NB4 (cell line): ENCODE measurements at regions not wholly inside any gene's neighbourhood (a gene's known extent, or its start where the extent isn't known, plus 50 kb on each side); places are given as distances from the start of the nearest gene placed in this dataset.

Experiments
- DNase-seq: peaks from one replicate; pipeline ENCODE4 v3.0.0; 2010; ENCODE audit warnings: low read depth
- H3K4me3 ChIP-seq: one replicate; pipeline ENCODE4 v1.5.1; 2011; ENCODE audit warnings: mild to moderate bottlenecking, low read depth, low read length, moderate library complexity
- CTCF ChIP-seq: IDR thresholded peaks from one replicate; pipeline ENCODE4 v1.5.1; 2012; ENCODE audit warnings: low read depth, low read length
- MYC ChIP-seq: IDR thresholded peaks from 2 replicates; pipeline ENCODE4 v1.6.1; 2011; ENCODE audit warnings: low read depth, low read length
- POLR2A ChIP-seq: IDR thresholded peaks from 2 replicates; pipeline ENCODE4 v1.6.1; 2011; ENCODE audit warnings: mild to moderate bottlenecking; ENCODE audit not compliant: insufficient read length; ENCODE audit errors: extremely low read depth
- TF ChIP-seq, protein P1 (sequence below): IDR thresholded peaks from 2 replicates; pipeline ENCODE4 v1.6.1; 2011; ENCODE audit warnings: low read depth, low read length

- H3K4me3 ChIP-seq = no peak overlapping the region
- TF ChIP-seq MYC = no peak
- no peak for TF ChIP-seq POLR2A
- no peak for TF ChIP-seq CTCF
- TF ChIP-seq, protein P1, sequence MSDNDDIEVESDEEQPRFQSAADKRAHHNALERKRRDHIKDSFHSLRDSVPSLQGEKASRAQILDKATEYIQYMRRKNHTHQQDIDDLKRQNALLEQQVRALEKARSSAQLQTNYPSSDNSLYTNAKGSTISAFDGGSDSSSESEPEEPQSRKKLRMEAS = no peak
- DNase-seq = no peak
Measured at GRCh38 chr14:65834812-65835211, 422.3 kb downstream of the FUT8 start.

- H3K4me3 ChIP-seq = no peak overlapping the region
- TF ChIP-seq POLR2A (no peak), CTCF (no peak), MYC (no peak)
- TF ChIP-seq, protein P1 = no peak
- no peak for DNase-seq
Measured at GRCh38 chr14:65835501-65835900, 423.0 kb downstream of the FUT8 start.

- TF ChIP-seq MYC (no peak), CTCF (no peak), POLR2A (no peak)
- TF ChIP-seq, protein P1 = no peak
- H3K4me3 ChIP-seq = no peak overlapping the region
- DNase-seq = no peak
Measured at GRCh38 chr14:65838565-65838964, 426.0 kb downstream of the FUT8 start.

GRCh38 chr14:65840118-65840751 is 427.7 kb downstream of the FUT8 start:
- DNase-seq = no peak
- no peak for TF ChIP-seq POLR2A
- no peak for TF ChIP-seq MYC
- TF ChIP-seq, protein P1 = no peak
- no peak for TF ChIP-seq CTCF
- H3K4me3 ChIP-seq = no peak overlapping the region

GRCh38 chr14:65840786-65841185 is 428.3 kb downstream of the FUT8 start:
- DNase-seq = no peak
- no peak overlapping the region for H3K4me3 ChIP-seq
- TF ChIP-seq CTCF = no peak

DNA sequence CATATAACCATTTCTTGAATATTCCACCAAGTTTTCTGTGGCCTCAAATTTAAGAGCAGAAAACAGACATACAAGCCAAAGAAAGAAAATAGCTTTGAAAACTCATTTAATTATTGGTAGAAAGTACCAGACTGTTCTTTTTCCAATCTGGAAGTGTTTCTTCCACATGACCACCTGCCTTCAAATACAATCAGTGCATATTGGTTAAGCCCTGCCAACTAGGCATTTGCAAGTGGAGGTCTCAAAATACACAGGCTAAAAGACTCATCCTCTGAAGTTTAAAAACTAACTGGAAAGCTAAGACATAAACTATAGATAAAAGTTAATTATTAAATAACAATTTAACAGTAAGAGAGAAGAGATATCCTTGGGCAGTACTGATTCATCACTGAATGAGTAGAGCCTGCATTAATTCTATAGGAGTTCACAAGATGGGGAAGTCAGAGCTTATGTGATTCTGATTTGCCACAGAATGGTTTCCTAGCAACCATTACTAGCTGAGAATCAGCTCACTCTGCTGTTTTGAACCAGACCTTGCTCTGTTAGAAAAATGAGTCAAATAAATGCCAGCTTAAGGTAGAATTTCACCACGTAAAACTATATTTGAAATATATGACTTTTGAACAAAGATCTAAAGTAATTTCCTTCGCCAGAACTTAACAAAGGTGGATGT is 433.8 kb downstream of the FUT8 start:
- TF ChIP-seq POLR2A (no peak), MYC (no peak), CTCF (no peak)
- TF ChIP-seq, protein P1 = no peak
- H3K4me3 ChIP-seq = no peak overlapping the region
- peak; percentile 15 for DNase-seq
